Loucy (cell line): ENCODE measurements at regions not wholly inside any gene's neighbourhood (a gene's known extent, or its start where the extent isn't known, plus 50 kb on each side); places are given as distances from the start of the nearest gene placed in this dataset.

Experiments used
- H2AFZ ChIP-seq: fragments of 200-600 bp; sonication (generic); 2 replicates; pipeline ENCODE4 v1.6.0; 2016; ENCODE audit warnings: antibody characterized with exemption, mild to moderate bottlenecking, low read length, moderate library complexity
- H3F3A ChIP-seq: fragments of 200-600 bp; 2 replicates; pipeline ENCODE4 v1.6.0; 2016; ENCODE audit warnings: antibody characterized with exemption, low read depth, mild to moderate bottlenecking
- H3K27me3 ChIP-seq: fragments of 200-600 bp; sonication (generic); 2 replicates; pipeline ENCODE4 v1.6.1; 2014; ENCODE audit warnings: low read length, mild to moderate bottlenecking; ENCODE audit not compliant: insufficient read depth, poor library complexity, severe bottlenecking
- H3K36me3 ChIP-seq: fragments of 200-600 bp; sonication (generic); 2 replicates; pipeline ENCODE4 v1.6.1; 2016; ENCODE audit warnings: low read length; ENCODE audit not compliant: insufficient read depth
- H3K4me1 ChIP-seq: fragments of 200-600 bp; sonication (generic); 2 replicates; pipeline ENCODE4 v1.5.1; 2014; ENCODE audit warnings: low read length, mild to moderate bottlenecking; ENCODE audit not compliant: insufficient read depth, poor library complexity, severe bottlenecking
- H3K4me2 ChIP-seq: fragments of 200-600 bp; sonication (generic); 2 replicates; pipeline ENCODE4 v1.6.0; 2014; ENCODE audit warnings: antibody characterized with exemption, low read length, low read depth, mild to moderate bottlenecking; ENCODE audit not compliant: poor library complexity, severe bottlenecking
- H3K4me3 ChIP-seq: fragments of 200-600 bp; sonication (generic); 2 replicates; pipeline ENCODE4 v1.5.1; 2014; ENCODE audit warnings: low read length, mild to moderate bottlenecking, mixed read lengths; ENCODE audit not compliant: poor library complexity, severe bottlenecking
- H3K79me2 ChIP-seq: fragments of 200-600 bp; sonication (generic); 2 replicates; pipeline ENCODE4 v1.6.1; 2014; ENCODE audit warnings: low read length; ENCODE audit not compliant: insufficient read depth
- H3K9ac ChIP-seq: fragments of 200-600 bp; sonication (generic); 2 replicates; pipeline ENCODE4 v1.6.0; 2014; ENCODE audit warnings: mild to moderate bottlenecking, low read depth, low read length, moderate library complexity; ENCODE audit not compliant: poor library complexity, severe bottlenecking
- H3K9me2 ChIP-seq: fragments of 200-600 bp; sonication (generic); replicated peaks from 2 replicates; pipeline ENCODE4 v1.6.1; 2016; ENCODE audit warnings: low read depth, low read length, mixed read lengths
- H3K9me3 ChIP-seq: fragments of 200-600 bp; sonication (generic); 2 replicates; pipeline ENCODE4 v1.6.1; 2014; ENCODE audit warnings: mild to moderate bottlenecking, antibody characterized with exemption, low read length, low read depth; ENCODE audit not compliant: insufficient read depth
- H4K20me1 ChIP-seq: fragments of 200-600 bp; sonication (generic); 2 replicates; pipeline ENCODE4 v1.6.0; 2014; ENCODE audit warnings: antibody characterized with exemption, low read length, mild to moderate bottlenecking; ENCODE audit not compliant: insufficient read depth, poor library complexity, severe bottlenecking
- EZH2phosphoT487 ChIP-seq: fragments of 200-600 bp; IDR thresholded peaks from 2 replicates; pipeline ENCODE4 v1.6.1; 2018; ENCODE audit warnings: antibody characterized with exemption, mild to moderate bottlenecking, moderate library complexity, borderline replicate concordance
- TF ChIP-seq, protein P1 (sequence below): fragments of 200-600 bp; sonication (generic); conservative IDR thresholded peaks from 2 replicates; pipeline ENCODE4 v1.5.1; 2014; ENCODE audit warnings: mild to moderate bottlenecking, antibody characterized with exemption, low read length

GRCh38 chr22:23410411-23410810 lies 169.7 kb downstream of the IGLL1 start:
- Histone ChIP-seq H3K9me2 (no peaks in the 10 kb centered on the region), H3F3A (no peaks in the 10 kb centered on the region), H3K36me3 (no peaks in the 10 kb centered on the region), H3K79me2 (no peaks in the 10 kb centered on the region), H3K4me3 (no peak overlapping the region), H3K4me1 (no peaks in the 10 kb centered on the region), H2AFZ (no peak overlapping the region), H3K4me2 (no peak overlapping the region), H3K9ac (no peak overlapping the region), H3K9me3 (no peaks in the 10 kb centered on the region), H4K20me1 (no peaks in the 10 kb centered on the region), H3K27me3 (no peaks in the 10 kb centered on the region)
- TF ChIP-seq, protein P1, sequence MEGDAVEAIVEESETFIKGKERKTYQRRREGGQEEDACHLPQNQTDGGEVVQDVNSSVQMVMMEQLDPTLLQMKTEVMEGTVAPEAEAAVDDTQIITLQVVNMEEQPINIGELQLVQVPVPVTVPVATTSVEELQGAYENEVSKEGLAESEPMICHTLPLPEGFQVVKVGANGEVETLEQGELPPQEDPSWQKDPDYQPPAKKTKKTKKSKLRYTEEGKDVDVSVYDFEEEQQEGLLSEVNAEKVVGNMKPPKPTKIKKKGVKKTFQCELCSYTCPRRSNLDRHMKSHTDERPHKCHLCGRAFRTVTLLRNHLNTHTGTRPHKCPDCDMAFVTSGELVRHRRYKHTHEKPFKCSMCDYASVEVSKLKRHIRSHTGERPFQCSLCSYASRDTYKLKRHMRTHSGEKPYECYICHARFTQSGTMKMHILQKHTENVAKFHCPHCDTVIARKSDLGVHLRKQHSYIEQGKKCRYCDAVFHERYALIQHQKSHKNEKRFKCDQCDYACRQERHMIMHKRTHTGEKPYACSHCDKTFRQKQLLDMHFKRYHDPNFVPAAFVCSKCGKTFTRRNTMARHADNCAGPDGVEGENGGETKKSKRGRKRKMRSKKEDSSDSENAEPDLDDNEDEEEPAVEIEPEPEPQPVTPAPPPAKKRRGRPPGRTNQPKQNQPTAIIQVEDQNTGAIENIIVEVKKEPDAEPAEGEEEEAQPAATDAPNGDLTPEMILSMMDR = peak; percentile 26; the same call in 1 of the 2 replicates
- TF ChIP-seq EZH2phosphoT487 = no peak

DNA sequence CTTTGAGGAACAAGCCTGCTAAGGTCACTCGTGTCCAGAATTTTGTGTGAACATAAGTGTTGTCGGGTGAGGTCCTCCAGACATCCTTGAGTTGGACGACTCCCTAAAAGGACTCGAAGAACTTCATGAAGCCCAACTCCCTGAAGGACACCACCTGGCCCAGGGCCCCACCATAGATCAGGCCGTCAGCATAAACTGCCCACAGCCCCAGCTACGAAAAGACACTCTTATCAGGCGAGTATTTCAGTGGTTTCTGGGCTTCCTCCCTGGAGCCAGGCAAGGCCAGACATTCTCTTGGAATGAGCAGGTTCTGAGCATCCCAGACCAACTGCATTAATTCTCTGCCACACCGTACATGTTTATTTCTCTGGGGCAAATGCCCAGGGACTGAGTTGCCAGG lies 170.1 kb downstream of the IGLL1 start:
- no peaks in the 10 kb centered on the region for H3K9me2 ChIP-seq
- no peaks in the 10 kb centered on the region for H4K20me1 ChIP-seq
- H3K27me3 ChIP-seq = no peaks in the 10 kb centered on the region
- no peaks in the 10 kb centered on the region for H3K9me3 ChIP-seq
- H3K4me2 ChIP-seq = no peak overlapping the region
- H3K36me3 ChIP-seq = no peaks in the 10 kb centered on the region
- no peak overlapping the region for H3K4me3 ChIP-seq
- H3K9ac ChIP-seq = no peak overlapping the region
- TF ChIP-seq, protein P1 = no peak
- no peak for TF ChIP-seq EZH2phosphoT487
- H3F3A ChIP-seq = no peaks in the 10 kb centered on the region
- H3K4me1 ChIP-seq = no peaks in the 10 kb centered on the region
- H2AFZ ChIP-seq = no peak overlapping the region
- H3K79me2 ChIP-seq = no peaks in the 10 kb centered on the region

- H2AFZ ChIP-seq = no peak overlapping the region
- H3K4me1 ChIP-seq = no peaks in the 10 kb centered on the region
- no peak overlapping the region for H3K9ac ChIP-seq
- no peaks in the 10 kb centered on the region for H3K36me3 ChIP-seq
- no peaks in the 10 kb centered on the region for H3F3A ChIP-seq
- no peak overlapping the region for H3K4me3 ChIP-seq
- H3K79me2 ChIP-seq = no peaks in the 10 kb centered on the region
- no peak for TF ChIP-seq EZH2phosphoT487
- TF ChIP-seq, protein P1 = no peak
- no peak overlapping the region for H3K4me2 ChIP-seq
- H3K9me2 ChIP-seq = no peaks in the 10 kb centered on the region
- H4K20me1 ChIP-seq = no peaks in the 10 kb centered on the region
- no peaks in the 10 kb centered on the region for H3K9me3 ChIP-seq
- no peaks in the 10 kb centered on the region for H3K27me3 ChIP-seq
Observed at GRCh38 chr22:23408321-23408720, 171.8 kb downstream of the IGLL1 start.
